Cardiac fibroblast (primary cell): ENCODE measurements at regions not wholly inside any gene's neighbourhood (a gene's known extent, or its start where the extent isn't known, plus 50 kb on each side); places are given as distances from the start of the nearest gene placed in this dataset.

Source experiments
- DNase-seq, 2 donors: peaks; one replicate each; pipeline versions ENCODE4 v3.0.0 to v3.0.0-alpha.2; 2010; ENCODE audit warnings: low read depth in 2 of 2
- H3K4me3 ChIP-seq, 2 donors: replicated peaks in 1 of 2; 1 replicate in 1 of 2; 2 replicates in 1 of 2; pipeline ENCODE4 v1.5.1; 2011; ENCODE audit warnings: low read depth in 2 of 2, low read length in 2 of 2, mild to moderate bottlenecking in 2 of 2, moderate library complexity in 1 of 2
- TF ChIP-seq, protein P1 (sequence below): IDR thresholded peaks from one replicate; pipeline ENCODE4 v1.5.1; 2011; ENCODE audit warnings: low read depth, mild to moderate bottlenecking, low read length, inconsistent platforms

DNA sequence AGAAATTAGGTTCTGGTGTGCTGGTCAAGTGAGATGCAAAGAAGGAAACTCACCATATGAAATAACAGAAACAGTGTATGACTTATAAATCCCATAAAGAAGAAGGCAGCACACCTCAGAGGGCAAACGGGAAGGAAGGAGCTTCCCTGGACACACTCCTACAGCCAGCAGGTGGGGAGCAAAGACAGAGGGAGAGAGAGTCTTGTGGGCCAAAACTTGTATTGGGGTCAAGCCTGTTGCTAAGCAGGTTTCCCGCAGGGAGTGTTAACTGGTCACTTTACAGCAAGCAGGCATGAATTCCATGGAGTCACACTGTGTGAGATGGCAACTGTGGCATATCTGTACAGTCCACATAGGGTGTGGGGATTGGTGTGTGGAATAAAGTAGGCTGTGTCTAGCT is 222.9 kb upstream of the NDN start:
- H3K4me3 ChIP-seq = no peak overlapping the region
- TF ChIP-seq, protein P1, sequence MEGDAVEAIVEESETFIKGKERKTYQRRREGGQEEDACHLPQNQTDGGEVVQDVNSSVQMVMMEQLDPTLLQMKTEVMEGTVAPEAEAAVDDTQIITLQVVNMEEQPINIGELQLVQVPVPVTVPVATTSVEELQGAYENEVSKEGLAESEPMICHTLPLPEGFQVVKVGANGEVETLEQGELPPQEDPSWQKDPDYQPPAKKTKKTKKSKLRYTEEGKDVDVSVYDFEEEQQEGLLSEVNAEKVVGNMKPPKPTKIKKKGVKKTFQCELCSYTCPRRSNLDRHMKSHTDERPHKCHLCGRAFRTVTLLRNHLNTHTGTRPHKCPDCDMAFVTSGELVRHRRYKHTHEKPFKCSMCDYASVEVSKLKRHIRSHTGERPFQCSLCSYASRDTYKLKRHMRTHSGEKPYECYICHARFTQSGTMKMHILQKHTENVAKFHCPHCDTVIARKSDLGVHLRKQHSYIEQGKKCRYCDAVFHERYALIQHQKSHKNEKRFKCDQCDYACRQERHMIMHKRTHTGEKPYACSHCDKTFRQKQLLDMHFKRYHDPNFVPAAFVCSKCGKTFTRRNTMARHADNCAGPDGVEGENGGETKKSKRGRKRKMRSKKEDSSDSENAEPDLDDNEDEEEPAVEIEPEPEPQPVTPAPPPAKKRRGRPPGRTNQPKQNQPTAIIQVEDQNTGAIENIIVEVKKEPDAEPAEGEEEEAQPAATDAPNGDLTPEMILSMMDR = no peak
- no peak for DNase-seq

DNA sequence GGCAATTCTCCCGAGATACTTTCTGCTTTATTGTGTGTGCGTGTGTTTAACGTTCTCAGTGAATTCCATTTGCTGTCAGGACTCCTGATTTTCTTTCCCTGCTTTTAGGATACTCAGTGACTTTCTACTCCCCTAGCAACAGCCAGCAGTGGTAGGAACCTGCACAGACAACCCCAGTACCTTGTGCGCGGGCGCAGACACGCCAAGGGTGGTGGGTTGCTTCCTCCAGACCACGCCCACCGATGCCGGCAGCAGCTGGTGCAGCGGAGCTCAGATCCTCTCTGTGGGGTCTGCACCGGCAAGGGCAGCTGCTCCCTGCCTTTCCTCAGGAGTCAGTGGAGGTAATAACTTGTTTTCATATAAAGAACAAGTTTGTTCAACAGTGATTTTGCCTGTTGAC is 225.1 kb upstream of the NDN start:
- no peak overlapping the region for H3K4me3 ChIP-seq
- TF ChIP-seq, protein P1 = no peak
- DNase-seq = no peak

DNA sequence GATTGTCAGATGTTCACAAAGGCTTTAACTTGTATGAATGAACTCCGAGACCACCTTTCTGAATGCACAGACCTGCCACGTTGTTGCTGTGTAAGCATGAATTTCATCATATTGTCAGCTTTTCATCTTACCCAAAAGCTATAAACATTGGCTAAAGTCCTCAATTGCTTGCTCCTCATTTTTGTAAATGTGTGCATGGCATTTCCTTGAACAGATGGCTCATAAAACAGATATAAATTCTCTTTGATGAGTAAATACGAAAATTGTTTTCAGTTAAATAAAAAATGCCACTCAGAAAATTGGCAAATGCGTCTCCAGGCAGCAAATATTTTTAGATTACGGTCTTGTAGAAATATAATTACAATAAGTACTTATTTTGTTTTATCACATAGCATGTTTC is 226.0 kb upstream of the NDN start:
- no peak overlapping the region for H3K4me3 ChIP-seq
- no peak for DNase-seq
- TF ChIP-seq, protein P1 = no peak

DNA sequence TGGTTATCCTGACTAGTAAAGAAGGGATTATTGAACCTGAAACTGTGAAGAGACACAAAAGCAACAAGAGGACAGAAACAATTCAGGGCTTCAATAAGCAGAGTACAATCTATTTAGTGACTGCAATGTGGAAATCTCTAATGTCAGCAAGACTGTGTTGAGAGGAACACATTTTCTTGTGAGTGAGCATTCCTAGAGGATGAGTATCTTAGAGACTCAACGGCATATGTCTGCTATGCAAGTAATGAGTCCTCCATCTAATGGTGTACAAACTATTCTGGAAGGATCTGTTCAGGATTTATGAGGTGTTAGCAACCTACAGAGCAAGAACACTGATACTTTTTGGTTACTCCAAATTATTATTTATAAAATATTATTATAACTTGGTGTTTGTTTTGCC is 226.5 kb upstream of the NDN start:
- no peak overlapping the region for H3K4me3 ChIP-seq
- no peak for DNase-seq
- TF ChIP-seq, protein P1 = no peak

DNA sequence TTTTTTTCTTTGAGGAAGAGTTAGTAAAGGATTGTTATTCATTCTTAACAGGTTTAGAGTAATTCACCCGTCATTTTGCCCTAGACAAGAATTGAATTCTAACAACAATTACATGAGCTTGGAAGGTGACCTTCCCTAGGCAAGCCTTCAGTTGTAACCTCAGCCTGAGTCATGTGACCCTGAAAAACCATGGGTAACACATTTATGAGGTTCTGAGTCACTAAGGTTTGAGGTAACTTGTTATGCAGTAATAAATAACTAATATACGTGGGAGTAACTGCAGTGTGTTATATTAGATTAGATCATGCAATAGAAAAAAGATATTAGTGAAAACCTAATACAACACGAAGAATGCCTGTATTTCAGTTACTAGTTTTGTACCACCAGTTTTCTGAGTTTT is 237.6 kb upstream of the NDN start:
- TF ChIP-seq, protein P1 = no peak
- DNase-seq = no peak
- no peak overlapping the region for H3K4me3 ChIP-seq

DNA sequence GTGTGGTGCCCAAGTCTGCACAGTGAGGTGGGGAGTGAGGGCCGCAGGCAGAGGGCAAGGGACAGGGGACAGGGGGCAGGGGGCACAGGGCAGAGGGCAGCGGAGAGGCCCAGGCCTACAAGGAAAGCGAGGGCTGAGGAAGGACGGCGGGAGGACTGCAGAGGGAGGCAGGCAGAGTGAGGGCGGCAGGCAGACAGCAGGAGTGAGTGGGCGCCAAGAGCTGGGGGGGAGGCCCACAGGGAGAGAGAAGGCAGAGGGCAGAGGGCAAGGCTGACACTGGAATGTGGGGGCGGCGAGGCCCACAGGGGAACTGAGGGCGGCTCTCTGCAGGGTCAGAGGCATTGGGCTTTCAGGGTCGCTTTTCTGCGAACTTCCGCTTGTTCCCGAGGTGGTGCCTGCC is 267.8 kb upstream of the NDN start:
- DNase-seq = no peak
- H3K4me3 ChIP-seq = no peak overlapping the region
- TF ChIP-seq, protein P1 = no peak

DNA sequence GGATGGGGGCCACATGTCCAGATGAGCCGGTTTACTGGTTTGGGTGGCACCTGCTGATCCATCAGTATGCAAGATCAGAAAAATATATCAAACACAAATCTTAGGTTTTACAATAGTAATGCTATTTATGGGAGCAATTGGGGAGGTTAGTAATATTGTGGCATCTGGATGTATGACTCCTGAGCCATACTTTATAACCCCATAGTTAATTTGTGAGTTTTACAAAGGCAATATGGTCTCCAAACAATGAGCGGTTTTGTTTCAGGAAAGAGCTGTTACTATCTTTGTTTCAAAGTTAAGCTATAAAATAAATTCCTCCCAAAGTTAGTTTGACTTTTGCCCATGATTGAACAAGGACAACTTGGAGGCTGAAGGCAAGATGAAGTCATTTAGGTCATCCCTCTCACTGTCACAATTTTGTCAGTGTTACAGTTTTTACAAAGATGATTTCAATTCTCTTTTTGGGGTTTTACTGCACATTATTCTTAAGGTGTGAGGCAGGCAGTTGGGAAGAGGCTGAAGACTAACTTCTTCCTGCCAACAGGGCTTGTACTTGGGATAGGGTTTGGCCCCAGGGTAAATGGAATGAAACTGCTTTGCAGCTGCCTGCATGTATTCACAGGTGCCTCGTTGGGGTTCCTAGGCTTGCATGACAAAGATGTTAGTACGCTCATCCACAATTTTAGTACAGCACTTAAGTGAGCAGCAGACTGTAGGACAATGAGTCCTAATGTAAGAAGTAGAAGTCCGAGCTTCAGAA is 296.6 kb upstream of the NDN start:
- DNase-seq = no peak
- TF ChIP-seq, protein P1 = no peak
- no peak overlapping the region for H3K4me3 ChIP-seq
